ENCODE measurements at regions not wholly inside any gene's neighbourhood (a gene's known extent, or its start where the extent isn't known, plus 50 kb on each side); places are given as distances from the start of the nearest gene placed in this dataset.
A peak's percentile ranks its signal among the peaks of the same experiment; 100 is the strongest.
"Not testable (repeated sequence)": the region's sequence is repeated elsewhere in the genome, so short reads cannot be mapped to it uniquely, and the experiment has no call there.

- DNase-seq (ENCODE audit: low read depth), result no peak
Measured at GRCh38 chr5:57948091-57948490, 465.5 kb upstream of the ACTBL2 start.

GRCh38 chr5:57947181-57947580 is 464.6 kb upstream of the ACTBL2 start:
- no peak for DNase-seq (ENCODE audit: low read depth)

GRCh38 chr5:57940879-57941278 is 458.3 kb upstream of the ACTBL2 start:
- no peak for DNase-seq (ENCODE audit: low read depth)

- no peak for DNase-seq (ENCODE audit: low read depth)
Measured at GRCh38 chr5:57940236-57940635, 457.6 kb upstream of the ACTBL2 start.

GRCh38 chr5:57939771-57940170 is 457.2 kb upstream of the ACTBL2 start:
- DNase-seq (ENCODE audit: low read depth), result no peak

- no peak for DNase-seq (ENCODE audit: low read depth)
Measured at GRCh38 chr5:57939335-57939734, 456.7 kb upstream of the ACTBL2 start.

- DNase-seq (ENCODE audit: low read depth), result no peak
Measured at GRCh38 chr5:57938174-57938557, 455.6 kb upstream of the ACTBL2 start.

GRCh38 chr5:57937501-57938173 is 455.0 kb upstream of the ACTBL2 start:
- DNase-seq (ENCODE audit: low read depth), result peak; percentile 6

- peak; percentile 33 for DNase-seq (ENCODE audit: low read depth)
Measured at GRCh38 chr5:57937025-57937424, 454.4 kb upstream of the ACTBL2 start.

- no peak for DNase-seq (ENCODE audit: low read depth)
Measured at GRCh38 chr5:57932761-57933160, 450.1 kb upstream of the ACTBL2 start.

GRCh38 chr5:57931807-57932206 is 449.2 kb upstream of the ACTBL2 start:
- DNase-seq (ENCODE audit: low read depth), result no peak

GRCh38 chr5:57931352-57931751 is 448.7 kb upstream of the ACTBL2 start:
- no peak for DNase-seq (ENCODE audit: low read depth)

GRCh38 chr5:57929271-57929670 is 446.7 kb upstream of the ACTBL2 start:
- no peak for DNase-seq (ENCODE audit: low read depth)

GRCh38 chr5:57923094-57923493 is 440.5 kb upstream of the ACTBL2 start:
- not testable (repeated sequence) for DNase-seq (ENCODE audit: low read depth)

- no peak for DNase-seq (ENCODE audit: low read depth)
Measured at GRCh38 chr5:57917004-57917403, 434.4 kb upstream of the ACTBL2 start.

- no peak for DNase-seq (ENCODE audit: low read depth)
Measured at GRCh38 chr5:57915536-57915935, 432.9 kb upstream of the ACTBL2 start.

GRCh38 chr5:57911438-57911837 is 428.8 kb upstream of the ACTBL2 start:
- DNase-seq (ENCODE audit: low read depth), result no peak

GRCh38 chr5:57906671-57907070 is 424.1 kb upstream of the ACTBL2 start:
- DNase-seq (ENCODE audit: low read depth), result no peak

- no peak for DNase-seq (ENCODE audit: low read depth)
Measured at GRCh38 chr5:57903458-57903857, 420.8 kb upstream of the ACTBL2 start.

- no peak for DNase-seq (ENCODE audit: low read depth)
Measured at GRCh38 chr5:57902095-57902494, 419.5 kb upstream of the ACTBL2 start.

- DNase-seq (ENCODE audit: low read depth), result no peak
Measured at GRCh38 chr5:57900381-57900944, 417.9 kb upstream of the ACTBL2 start.

- DNase-seq (ENCODE audit: low read depth), result no peak
Measured at GRCh38 chr5:57896576-57896975, 414.0 kb upstream of the ACTBL2 start.

GRCh38 chr5:57895766-57896165 is 413.2 kb upstream of the ACTBL2 start:
- no peak for DNase-seq (ENCODE audit: low read depth)

GRCh38 chr5:57893926-57894325 is 411.3 kb upstream of the ACTBL2 start:
- no peak for DNase-seq (ENCODE audit: low read depth)

Data from ELR (cell line).